Liver (tissue), 8 donors: ENCODE measurements at regions not wholly inside any gene's neighbourhood (a gene's known extent, or its start where the extent isn't known, plus 50 kb on each side); places are given as distances from the start of the nearest gene placed in this dataset.

ENCODE experiments used
- DNase-seq: peaks from one replicate; pipeline ENCODE4 v3.0.0-alpha.2; 2017; ENCODE audit warnings: low spot score
- H3K27ac ChIP-seq, 2 donors: one replicate each; pipeline ENCODE4 v1.7.0; 2013; ENCODE audit warnings: inconsistent platforms in 2 of 2, low read length in 2 of 2, control low read depth in 1 of 2, low read depth in 1 of 2, mild to moderate bottlenecking in 1 of 2
- H3K27me3 ChIP-seq, 4 donors: one replicate each; pipeline versions ENCODE4 v1.6.1 to v1.7.0; 2013; ENCODE audit warnings: low read length in 3 of 4, inconsistent platforms in 1 of 4, mild to moderate bottlenecking in 1 of 4, moderate library complexity in 1 of 4; ENCODE audit not compliant: control insufficient read depth in 4 of 4, insufficient read depth in 4 of 4
- H3K36me3 ChIP-seq, 4 donors: one replicate each; pipeline versions ENCODE4 v1.6.1 to v1.7.0; 2013; ENCODE audit warnings: low read length in 3 of 4, mild to moderate bottlenecking in 3 of 4, low read depth in 1 of 4, moderate library complexity in 1 of 4; ENCODE audit not compliant: control insufficient read depth in 4 of 4, insufficient read depth in 3 of 4
- H3K4me1 ChIP-seq, 4 donors: one replicate each; pipeline versions ENCODE4 v1.6.1 to v1.7.0; 2013; ENCODE audit warnings: low read length in 3 of 4, mild to moderate bottlenecking in 3 of 4, moderate library complexity in 1 of 4; ENCODE audit not compliant: control insufficient read depth in 4 of 4, insufficient read depth in 4 of 4
- H3K4me3 ChIP-seq, 3 donors: one replicate each; pipeline versions ENCODE4 v1.6.1 to v1.7.0; 2013; ENCODE audit warnings: low read length in 3 of 3, control low read depth in 1 of 3, low read depth in 1 of 3, mild to moderate bottlenecking in 1 of 3
- H3K9ac ChIP-seq, 2 donors: one replicate each; pipeline ENCODE4 v1.7.0; 2013; ENCODE audit warnings: low read length in 2 of 2, mild to moderate bottlenecking in 2 of 2, moderate library complexity in 2 of 2, control low read depth in 1 of 2, low read depth in 1 of 2
- H3K9me3 ChIP-seq, 4 donors: one replicate each; pipeline versions ENCODE4 v1.6.1 to v1.7.0; 2013; ENCODE audit warnings: low read length in 3 of 4; ENCODE audit not compliant: control insufficient read depth in 4 of 4
- ATF3 ChIP-seq: IDR thresholded peaks from 2 replicates; pipeline ENCODE4 v1.6.1; 2016; ENCODE audit warnings: antibody characterized with exemption
- CTCF ChIP-seq: fragments of 150-350 bp; IDR thresholded peaks from 2 replicates; pipeline ENCODE4 v1.5.1; 2017; ENCODE audit warnings: improper control_type of control experiment, low read depth, low read length; ENCODE audit not compliant: missing input control
- EGR1 ChIP-seq, 2 donors: IDR thresholded peaks; 2 replicates each; pipeline ENCODE4 v1.6.1; 2016 to 2018; ENCODE audit warnings: antibody characterized with exemption in 2 of 2, low read depth in 2 of 2
- FOXA1 ChIP-seq: IDR thresholded peaks from 2 replicates; pipeline ENCODE4 v1.6.1; 2016; ENCODE audit warnings: antibody characterized with exemption
- FOXA2 ChIP-seq: IDR thresholded peaks from 2 replicates; pipeline ENCODE4 v1.6.1; 2016; ENCODE audit warnings: antibody characterized with exemption
- GABPA ChIP-seq, 2 donors: IDR thresholded peaks in 1 of 2; conservative IDR thresholded peaks in 1 of 2; 2 replicates each; pipeline ENCODE4 v1.6.1; 2016; ENCODE audit warnings: antibody characterized with exemption in 2 of 2, mild to moderate bottlenecking in 1 of 2, moderate library complexity in 1 of 2
- HNF4A ChIP-seq, 2 donors: conservative IDR thresholded peaks; 2 replicates each; pipeline ENCODE4 v1.6.1; 2016; ENCODE audit warnings: antibody characterized with exemption in 2 of 2, mild to moderate bottlenecking in 2 of 2
- HNF4G ChIP-seq: IDR thresholded peaks from 2 replicates; pipeline ENCODE4 v1.6.1; 2016; ENCODE audit warnings: antibody characterized with exemption
- JUND ChIP-seq, 2 donors: IDR thresholded peaks; 2 replicates each; pipeline ENCODE4 v1.6.1; 2016; ENCODE audit warnings: antibody characterized with exemption in 2 of 2
- MAX ChIP-seq: IDR thresholded peaks from 2 replicates; pipeline ENCODE4 v1.6.1; 2016; ENCODE audit warnings: antibody characterized with exemption
- NR2F2 ChIP-seq: IDR thresholded peaks from 2 replicates; pipeline ENCODE4 v1.6.1; 2016; ENCODE audit warnings: antibody characterized with exemption
- RAD21 ChIP-seq, 2 donors: IDR thresholded peaks; 2 replicates each; pipeline ENCODE4 v1.6.1; 2016; ENCODE audit warnings: antibody characterized with exemption in 2 of 2, mild to moderate bottlenecking in 2 of 2
- REST ChIP-seq: IDR thresholded peaks from 2 replicates; pipeline ENCODE4 v1.6.1; 2016; ENCODE audit warnings: antibody characterized with exemption, mild to moderate bottlenecking
- RXRA ChIP-seq, 2 donors: IDR thresholded peaks; 2 replicates each; pipeline ENCODE4 v1.6.1; 2017 to 2018; ENCODE audit warnings: antibody characterized with exemption in 2 of 2, mild to moderate bottlenecking in 1 of 2
- SP1 ChIP-seq: IDR thresholded peaks from 2 replicates; pipeline ENCODE4 v1.6.1; 2018; ENCODE audit warnings: antibody characterized with exemption, mild to moderate bottlenecking
- TAF1 ChIP-seq: conservative IDR thresholded peaks from 2 replicates; pipeline ENCODE4 v1.6.1; 2016; ENCODE audit warnings: antibody characterized with exemption, mild to moderate bottlenecking
- YY1 ChIP-seq: IDR thresholded peaks from 2 replicates; pipeline ENCODE4 v1.6.1; 2016; ENCODE audit warnings: antibody characterized with exemption, mild to moderate bottlenecking
- ZBTB33 ChIP-seq: IDR thresholded peaks from 2 replicates; pipeline ENCODE4 v1.6.1; 2016; ENCODE audit warnings: antibody characterized with exemption
- WGBS: extraction: QIAGEN DNeasy Blood & Tissue Kit; methylation state at CpG from one replicate; pipeline ENCODE4 v1.1.7; 2013; 5-methylcytosine and 5-hydroxymethylcytosine counted together
- donor health status: healthy.
- donor health status: healthy.
- donor health status: healthy.
- donor health status: healthy.
- donor health status: healthy.

- H3K36me3 ChIP-seq: no peaks in the 10 kb centered on the region
- TF ChIP-seq CTCF: no peak
- no peak for TF ChIP-seq RXRA (IDR thresholded peaks at IDR 0.05)
- no peak for TF ChIP-seq HNF4G
- TF ChIP-seq EGR1 (IDR thresholded peaks at IDR 0.05; ENCODE audit: low read depth in 2 of 2): no peak
- TF ChIP-seq GABPA (IDR thresholded peaks at IDR 0.05 in 1 of 2, conservative IDR thresholded peaks at IDR 0.05 in 1 of 2): no peak
- no peak for TF ChIP-seq MAX
- TF ChIP-seq TAF1: no peak
- no peak for TF ChIP-seq ZBTB33
- no peak for TF ChIP-seq YY1
- TF ChIP-seq RAD21 (IDR thresholded peaks at IDR 0.05): no peak
- TF ChIP-seq HNF4A (conservative IDR thresholded peaks at IDR 0.05): no peak
- no peak for TF ChIP-seq NR2F2
- no peak for TF ChIP-seq SP1
- TF ChIP-seq JUND (IDR thresholded peaks at IDR 0.05): no peak
- no peak for TF ChIP-seq REST
- no peak for TF ChIP-seq ATF3
- no peak for TF ChIP-seq FOXA2
- no peak for TF ChIP-seq FOXA1
- H3K4me1 ChIP-seq: peaks cover 0 to 7% (median 0%) of the 10 kb centered on the region in 4 donors
- H3K9ac ChIP-seq: no peak overlapping the region
- H3K9me3 ChIP-seq: no peaks in the 10 kb centered on the region
- H3K27ac ChIP-seq: no peak overlapping the region
- no peak overlapping the region for H3K4me3 ChIP-seq
- no peak for DNase-seq
- H3K27me3 ChIP-seq: no peaks in the 10 kb centered on the region
Measured at GRCh38 chr1:193944454-193944853, 758.0 kb upstream of the B3GALT2 start.

- Histone ChIP-seq H3K36me3 (no peaks in the 10 kb centered on the region), H3K9ac (no peak overlapping the region), H3K27ac (no peak overlapping the region), H3K9me3 (no peaks in the 10 kb centered on the region), H3K4me1 (peaks cover 0 to 7% (median 0%) of the 10 kb centered on the region in 4 donors), H3K4me3 (no peak overlapping the region), H3K27me3 (no peaks in the 10 kb centered on the region)
- WGBS: 39% methylated on average over 1 of the region's 1 CpG
- DNase-seq: no peak
- no peak for TF ChIP-seq HNF4G
- TF ChIP-seq FOXA2: no peak
- no peak for TF ChIP-seq EGR1 (IDR thresholded peaks at IDR 0.05; ENCODE audit: low read depth in 2 of 2)
- TF ChIP-seq FOXA1: no peak
- no peak for TF ChIP-seq REST
- TF ChIP-seq JUND (IDR thresholded peaks at IDR 0.05): no peak
- no peak for TF ChIP-seq YY1
- no peak for TF ChIP-seq RXRA (IDR thresholded peaks at IDR 0.05)
- no peak for TF ChIP-seq MAX
- TF ChIP-seq RAD21 (IDR thresholded peaks at IDR 0.05): no peak
- no peak for TF ChIP-seq ZBTB33
Measured at GRCh38 chr1:193940176-193940575, 753.8 kb upstream of the B3GALT2 start.
